Type B pancreatic cell (in vitro differentiated cells): ENCODE measurements at regions not wholly inside any gene's neighbourhood (a gene's known extent, or its start where the extent isn't known, plus 50 kb on each side); places are given as distances from the start of the nearest gene placed in this dataset.
"Not testable (repeated sequence)": the region's sequence is repeated elsewhere in the genome, so short reads cannot be mapped to it uniquely, and the experiment has no call there.

ENCODE experiments used
- DNase-seq: peaks from one replicate; pipeline ENCODE4 v3.0.0; 2021; ENCODE audit warnings: mixed read lengths; ENCODE audit not compliant: unreplicated experiment; ENCODE audit errors: extremely low spot score
- H3K27ac Mint-ChIP-seq: 2 replicates; pipeline ENCODE4 v1.8.0; 2021; ENCODE audit warnings: mild to moderate bottlenecking, mixed read lengths
- H3K27me3 Mint-ChIP-seq: 2 replicates; pipeline ENCODE4 v1.8.0; 2021; ENCODE audit warnings: mixed read lengths
- H3K36me3 Mint-ChIP-seq: 2 replicates; pipeline ENCODE4 v1.8.0; 2021; ENCODE audit warnings: mixed read lengths
- H3K4me1 Mint-ChIP-seq: one replicate; pipeline ENCODE4 v1.8.0; 2021; ENCODE audit warnings: mixed read lengths; ENCODE audit not compliant: unreplicated experiment
- H3K4me3 Mint-ChIP-seq: 2 replicates; pipeline ENCODE4 v1.8.0; 2021; ENCODE audit warnings: mild to moderate bottlenecking, mixed read lengths
- H3K9me3 Mint-ChIP-seq: 2 replicates; pipeline ENCODE4 v1.8.0; 2021; ENCODE audit warnings: mixed read lengths
- CTCF ChIP-seq: fragments of 200-600 bp; sonication (generic); conservative IDR thresholded peaks from 2 replicates; pipeline ENCODE4 v1.5.0; 2021; ENCODE audit warnings: antibody characterized with exemption, mild to moderate bottlenecking

GRCh38 chr14:83709116-83709515, 1820.8 kb upstream of the FLRT2 start:
- no peak for TF ChIP-seq CTCF
- H3K27ac Mint-ChIP-seq: no peak overlapping the region
- no peaks in the 10 kb centered on the region for H3K27me3 Mint-ChIP-seq

GRCh38 chr14:83711046-83711445, 1818.9 kb upstream of the FLRT2 start:
- Mint-ChIP-seq H3K4me3 (no peak overlapping the region), H3K9me3 (peaks cover 8% of the 10 kb centered on the region), H3K27me3 (no peaks in the 10 kb centered on the region), H3K36me3 (no peaks in the 10 kb centered on the region), H3K27ac (no peak overlapping the region), H3K4me1 (peaks cover 3% of the 10 kb centered on the region)
- no peak for DNase-seq
- no peak for TF ChIP-seq CTCF

More at GRCh38 chr14:83709116-83709515, 1820.8 kb upstream of the FLRT2 start:
- no peak for DNase-seq
- Mint-ChIP-seq H3K4me1 (peaks cover 3% of the 10 kb centered on the region), H3K4me3 (no peak overlapping the region), H3K9me3 (peaks cover 8% of the 10 kb centered on the region), H3K36me3 (no peaks in the 10 kb centered on the region)

GRCh38 chr14:83712418-83713129, 1817.4 kb upstream of the FLRT2 start:
- Mint-ChIP-seq H3K9me3 (peaks cover 8% of the 10 kb centered on the region), H3K4me3 (no peak overlapping the region), H3K36me3 (no peaks in the 10 kb centered on the region), H3K4me1 (no peaks in the 10 kb centered on the region), H3K27ac (no peak overlapping the region), H3K27me3 (no peaks in the 10 kb centered on the region)
- no peak for DNase-seq
- no peak for TF ChIP-seq CTCF

GRCh38 chr14:83713732-83714131, 1816.2 kb upstream of the FLRT2 start:
- no peak for DNase-seq
- no peak overlapping the region for H3K27ac Mint-ChIP-seq

GRCh38 chr14:83714151-83714550, 1815.8 kb upstream of the FLRT2 start:
- Mint-ChIP-seq H3K36me3 (no peaks in the 10 kb centered on the region), H3K9me3 (peaks cover 2% of the 10 kb centered on the region), H3K4me1 (no peaks in the 10 kb centered on the region), H3K27ac (no peak overlapping the region), H3K4me3 (no peak overlapping the region), H3K27me3 (no peaks in the 10 kb centered on the region)
- TF ChIP-seq CTCF: no peak
- DNase-seq: no peak

More at GRCh38 chr14:83713732-83714131, 1816.2 kb upstream of the FLRT2 start:
- H3K36me3 Mint-ChIP-seq: no peaks in the 10 kb centered on the region
- H3K4me3 Mint-ChIP-seq: no peak overlapping the region
- peaks cover 6% of the 10 kb centered on the region for H3K9me3 Mint-ChIP-seq
- H3K27me3 Mint-ChIP-seq: no peaks in the 10 kb centered on the region
- H3K4me1 Mint-ChIP-seq: no peaks in the 10 kb centered on the region
- no peak for TF ChIP-seq CTCF

GRCh38 chr14:83719435-83719834, 1810.5 kb upstream of the FLRT2 start:
- H3K4me3 Mint-ChIP-seq, H3K4me1 Mint-ChIP-seq, H3K36me3 Mint-ChIP-seq, H3K9me3 Mint-ChIP-seq, DNase-seq, H3K27ac Mint-ChIP-seq, H3K27me3 Mint-ChIP-seq: not testable (repeated sequence)
